ENCODE measurements at regions not wholly inside any gene's neighbourhood (a gene's known extent, or its start where the extent isn't known, plus 50 kb on each side); places are given as distances from the start of the nearest gene placed in this dataset.

GRCh38 chr13:84430446-84430845 lies 548.2 kb upstream of the SLITRK1 start:
- no peak for TF ChIP-seq CTCF (IDR thresholded peaks at IDR 0.05; ENCODE audit: insufficient read depth, low read depth, low read length)
- no peak for TF ChIP-seq EZH2 (IDR thresholded peaks at IDR 0.05; ENCODE audit: insufficient read depth, low read length)

Measured in astrocyte (in vitro differentiated cells and primary cell).